SW 1271 (cell line): ENCODE measurements at regions not wholly inside any gene's neighbourhood (a gene's known extent, or its start where the extent isn't known, plus 50 kb on each side); places are given as distances from the start of the nearest gene placed in this dataset.
"Not testable (repeated sequence)": the region's sequence is repeated elsewhere in the genome, so short reads cannot be mapped to it uniquely, and the experiment has no call there.

Experiments used
- DNase-seq, 2 experiments: peaks; one replicate each; lab custom pipeline; 2025; lab: John Stamatoyannopoulos, UW

DNA sequence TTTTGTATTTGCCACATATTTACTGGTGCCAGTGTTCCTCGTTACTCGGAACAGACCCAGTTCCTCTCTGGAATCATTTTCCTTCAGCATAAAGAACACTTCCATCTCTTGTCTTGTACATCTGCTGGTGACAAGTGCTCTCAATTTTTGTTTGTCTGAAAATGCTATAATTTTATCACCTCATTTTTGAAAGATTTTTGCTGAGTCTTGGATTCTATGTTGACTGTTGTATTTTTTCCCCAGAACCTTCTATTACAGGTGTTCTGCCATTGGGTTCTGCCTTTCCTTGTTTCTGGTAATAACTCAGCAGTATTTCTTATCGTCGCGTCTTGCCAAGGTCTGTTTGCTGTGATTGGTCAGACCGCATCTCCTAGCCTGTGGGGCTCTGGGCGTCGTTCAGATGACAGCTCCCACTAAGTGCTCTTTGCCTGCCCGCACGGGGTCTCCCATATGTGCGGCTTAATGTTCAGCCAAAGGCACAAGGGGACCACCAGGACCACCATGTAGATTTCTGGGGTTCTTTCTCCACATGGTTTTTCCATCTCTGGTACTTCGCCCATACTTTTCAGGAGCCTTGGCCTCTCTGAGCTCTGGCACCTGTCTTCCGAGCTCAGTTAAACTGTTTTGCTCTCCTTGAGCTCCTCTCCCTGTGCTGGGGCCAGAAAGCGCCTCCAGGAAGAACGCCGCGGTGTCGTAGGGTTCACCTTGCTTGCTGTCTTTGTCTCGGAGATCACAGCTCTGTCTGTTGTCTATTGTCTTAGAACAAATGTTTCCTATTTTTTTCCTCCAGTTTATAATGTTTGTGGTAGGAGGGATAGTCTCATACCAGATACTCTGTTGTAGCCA is 80.0 kb downstream of the METRNL start:
- DNase-seq, result no peak

DNA sequence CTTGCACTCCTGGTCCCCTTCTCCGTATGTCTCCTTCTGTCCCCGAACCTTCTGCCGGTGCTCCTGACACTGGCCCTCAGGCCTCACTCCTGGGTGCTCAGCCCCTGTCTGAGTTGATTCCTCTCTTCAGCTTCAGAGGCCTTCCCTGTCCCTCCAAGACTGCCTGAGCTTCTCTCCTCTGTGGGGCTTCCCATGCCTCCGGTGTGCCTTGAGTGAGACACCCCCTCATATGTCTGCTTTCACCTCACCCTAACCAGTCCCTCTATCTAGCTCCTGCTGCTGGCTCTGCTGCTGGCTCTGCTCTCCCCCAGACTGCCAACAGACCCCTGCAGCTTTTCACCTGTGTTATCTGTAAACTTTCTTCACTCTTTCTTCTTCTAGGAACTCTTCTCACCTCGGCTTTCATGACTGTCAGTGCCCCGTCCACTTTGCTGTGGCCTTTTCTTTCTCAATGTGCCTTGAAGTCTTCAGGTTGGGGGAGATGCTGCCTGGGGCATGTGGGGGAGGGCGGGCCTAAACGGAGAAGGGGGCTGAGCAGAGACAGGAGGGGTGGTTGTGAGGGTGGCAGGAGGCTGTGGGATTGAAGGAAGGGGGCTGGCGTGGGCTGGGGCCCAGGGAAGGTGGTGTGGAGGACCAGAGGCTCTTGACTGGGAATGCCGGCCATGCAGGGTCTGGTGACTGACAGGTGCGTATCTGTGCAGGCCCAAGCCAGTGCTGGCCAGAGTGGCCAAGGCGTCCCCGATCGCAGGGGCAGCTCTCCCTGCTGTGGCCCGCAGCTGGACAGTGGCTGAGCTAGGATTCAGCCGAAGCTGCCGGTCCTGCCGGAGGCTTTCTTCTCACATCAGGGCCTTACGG is 81.3 kb downstream of the METRNL start:
- DNase-seq, result no peak

DNA sequence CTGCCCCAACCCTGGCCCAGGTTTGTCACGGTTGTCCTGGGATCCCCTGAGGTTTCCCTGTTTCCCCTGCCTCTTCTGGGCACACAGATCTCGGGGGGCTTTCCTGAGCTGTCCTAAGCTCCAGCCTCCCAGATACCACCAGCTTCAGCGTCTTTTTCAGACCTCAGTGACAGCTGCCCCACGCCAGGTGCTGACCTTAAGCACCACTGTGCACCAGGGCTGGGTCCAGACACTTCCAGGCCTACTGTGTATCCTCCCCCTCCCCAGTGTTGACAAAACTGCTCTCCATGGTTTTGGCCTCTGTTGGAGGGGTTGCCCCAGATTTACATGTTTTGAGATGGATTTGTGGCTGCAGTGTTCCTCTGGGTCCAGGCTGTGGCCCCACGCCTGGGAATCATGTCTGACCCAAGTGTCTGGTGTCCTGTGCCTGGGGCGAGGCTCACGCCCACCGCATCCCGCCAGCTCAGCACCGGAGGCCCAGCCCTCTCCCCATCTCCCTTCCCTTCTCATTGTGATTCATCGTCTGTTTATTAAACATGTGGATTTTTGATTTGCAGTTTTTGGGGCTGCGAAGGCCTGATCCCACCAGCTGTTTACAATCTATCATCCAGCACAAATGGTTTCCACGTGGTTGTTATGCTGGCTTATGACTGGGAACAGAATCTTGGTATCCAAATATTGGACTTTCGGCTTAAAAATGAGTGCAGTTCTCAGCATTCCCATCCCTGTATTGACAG is 82.1 kb downstream of the METRNL start:
- DNase-seq, result no peak

DNA sequence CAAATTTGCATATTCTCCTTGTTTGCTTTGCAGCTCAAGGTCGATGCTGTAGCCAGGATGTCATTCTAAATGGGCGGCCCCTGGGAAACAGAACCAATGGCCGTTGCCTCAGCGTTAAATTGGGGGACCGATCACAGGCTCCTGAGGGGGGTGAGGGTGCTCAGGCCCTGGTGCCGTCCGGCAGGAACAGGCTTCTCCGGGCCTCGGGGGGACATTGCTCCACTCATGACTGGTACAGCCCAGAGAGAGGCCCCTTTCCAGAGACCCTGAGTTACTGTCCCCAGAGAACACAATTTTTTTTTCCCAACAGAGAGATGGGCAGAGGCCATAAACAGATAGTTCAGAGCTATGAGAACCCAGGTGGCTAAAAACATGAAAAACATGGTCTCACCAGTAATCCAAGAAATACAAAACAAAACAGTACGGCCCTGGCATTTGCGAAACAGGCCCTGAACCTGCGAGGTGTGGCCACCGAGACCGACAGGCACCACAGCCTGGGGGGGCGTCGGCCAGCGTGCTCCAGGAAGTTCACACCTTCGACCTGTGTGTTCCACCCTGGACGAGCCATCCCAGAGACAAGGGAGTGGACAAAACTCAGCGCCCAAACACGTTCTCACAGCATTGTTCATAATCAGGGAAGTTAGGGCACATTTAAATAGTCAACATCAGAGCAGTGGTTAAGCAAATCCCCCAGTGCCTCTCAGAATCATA is 82.8 kb downstream of the METRNL start:
- DNase-seq, result no peak

DNA sequence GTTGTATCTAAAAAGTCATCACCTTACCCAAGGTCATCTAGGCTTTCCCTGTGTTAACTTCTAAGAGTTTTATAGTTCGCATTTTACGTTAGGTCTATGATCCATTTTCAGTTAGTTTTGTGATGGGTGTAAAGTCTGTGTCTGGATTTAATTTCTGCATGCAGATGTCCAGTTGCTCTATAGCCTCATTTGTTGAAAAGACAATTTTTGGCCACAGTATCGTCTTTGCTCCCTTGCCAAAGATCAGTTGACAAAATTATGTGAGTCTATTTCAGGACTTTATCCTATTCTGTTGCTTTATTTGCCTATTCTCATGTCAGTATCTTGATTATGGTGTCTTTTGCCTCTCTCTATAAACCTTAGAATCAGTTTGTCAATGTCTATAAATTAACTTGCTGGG is 85.1 kb downstream of the METRNL start:
- no peak for DNase-seq

GRCh38 chr17:83170571-83171260 is 91.3 kb downstream of the METRNL start:
- DNase-seq, result no peak

GRCh38 chr17:83171661-83172060 is 92.3 kb downstream of the METRNL start:
- no peak for DNase-seq

DNA sequence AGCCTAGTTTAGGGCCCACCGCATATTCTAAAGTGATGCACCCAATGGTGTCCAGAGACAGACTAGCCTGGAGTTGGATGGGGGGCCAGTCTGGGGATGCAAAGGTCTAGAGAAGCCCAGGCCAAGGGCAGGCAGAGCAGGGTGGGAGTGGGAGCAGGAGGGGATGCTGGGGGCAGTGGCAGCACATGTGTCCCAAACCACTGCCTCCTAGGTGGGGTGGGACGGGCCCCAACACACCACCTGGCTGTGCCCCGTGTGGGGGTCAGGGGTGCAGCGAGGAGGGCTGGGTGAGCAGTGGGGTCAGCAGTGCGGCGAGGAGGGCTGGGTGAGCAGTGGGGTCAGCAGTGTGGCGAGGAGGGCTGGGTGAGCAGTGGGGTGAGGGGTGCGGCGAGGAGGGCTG is 92.7 kb downstream of the METRNL start:
- DNase-seq, result not testable (repeated sequence)

DNA sequence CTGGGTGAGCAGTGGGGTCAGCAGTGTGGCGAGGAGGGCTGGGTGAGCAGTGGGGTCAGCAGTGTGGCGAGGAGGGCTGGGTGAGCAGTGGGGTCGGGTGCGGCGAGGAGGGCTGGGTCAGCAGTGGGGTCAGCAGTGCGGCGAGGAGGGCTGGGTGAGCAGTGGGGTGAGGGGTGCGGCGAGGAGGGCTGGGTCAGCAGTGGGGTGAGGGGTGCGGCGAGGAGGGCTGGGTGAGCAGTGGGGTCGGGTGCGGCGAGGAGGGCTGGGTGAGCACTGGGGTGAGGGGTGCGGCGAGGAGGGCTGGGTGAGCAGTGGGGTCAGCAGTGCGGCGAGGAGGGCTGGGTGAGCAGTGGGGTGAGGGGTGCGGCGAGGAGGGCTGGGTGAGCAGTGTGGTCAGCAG is 93.2 kb downstream of the METRNL start:
- not testable (repeated sequence) for DNase-seq

GRCh38 chr17:83173180-83173913 is 93.9 kb downstream of the METRNL start:
- DNase-seq, result not testable (repeated sequence)

DNA sequence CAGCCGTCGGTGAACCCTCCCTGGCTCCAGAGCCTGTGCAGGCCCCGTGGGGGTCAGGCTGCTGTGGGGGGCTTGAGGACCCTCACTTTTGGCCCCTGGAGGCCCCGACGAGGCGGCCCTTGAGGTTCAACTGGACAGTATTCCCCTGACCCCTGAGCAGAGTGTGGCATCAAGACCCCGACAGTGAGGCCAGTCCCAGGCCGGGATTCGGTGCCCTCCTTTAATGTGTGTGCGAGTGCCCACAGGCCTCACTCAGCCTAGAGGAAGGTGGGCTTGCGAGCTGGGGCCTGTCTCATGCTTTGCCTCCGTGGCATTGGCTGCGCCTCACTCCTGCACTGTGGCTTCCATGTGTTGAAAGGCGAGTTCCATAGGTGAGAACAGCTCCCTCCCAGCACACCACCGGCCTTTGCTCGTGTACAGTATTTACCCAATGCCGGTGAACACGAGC is 94.5 kb downstream of the METRNL start:
- DNase-seq, result no peak

DNA sequence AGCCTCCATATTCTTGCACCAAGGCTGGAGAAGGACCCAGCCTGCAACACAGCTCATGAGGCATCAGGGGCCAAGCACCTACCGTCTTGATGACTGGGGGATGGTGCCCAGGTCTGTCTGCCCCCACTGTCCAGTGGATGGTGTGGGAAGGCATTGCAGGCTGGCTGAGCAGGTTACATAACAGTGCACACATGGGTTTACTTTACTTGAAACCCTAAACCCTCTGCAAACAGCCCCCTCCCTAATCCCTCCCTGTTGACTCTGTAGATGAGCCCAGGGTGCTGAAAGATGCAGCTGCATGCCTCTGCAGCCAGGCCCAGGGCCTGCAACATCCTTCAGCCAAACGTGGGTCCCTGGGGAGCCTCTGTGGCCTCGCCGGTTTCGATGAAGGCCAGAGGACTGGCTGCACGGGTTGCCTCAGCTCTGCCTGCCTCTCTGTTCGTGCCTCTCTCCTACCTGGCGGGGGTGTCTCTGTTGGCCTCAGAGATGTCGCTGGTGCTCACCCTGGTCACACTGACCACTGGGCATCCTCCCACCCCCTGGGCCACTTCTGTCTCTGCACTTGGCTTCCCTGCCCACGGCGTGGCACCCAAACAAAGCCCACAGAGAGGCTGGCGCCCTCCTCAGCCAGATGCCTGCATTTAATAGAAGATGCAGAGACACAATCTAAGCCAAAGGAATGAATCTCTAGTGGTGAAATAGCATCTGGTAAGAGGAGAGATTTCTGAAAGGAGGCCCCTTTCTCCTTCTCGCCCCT is 95.1 kb downstream of the METRNL start:
- no peak for DNase-seq

- DNase-seq, result no peak
Observed at GRCh38 chr17:83175119-83175821, 95.9 kb downstream of the METRNL start.

DNA sequence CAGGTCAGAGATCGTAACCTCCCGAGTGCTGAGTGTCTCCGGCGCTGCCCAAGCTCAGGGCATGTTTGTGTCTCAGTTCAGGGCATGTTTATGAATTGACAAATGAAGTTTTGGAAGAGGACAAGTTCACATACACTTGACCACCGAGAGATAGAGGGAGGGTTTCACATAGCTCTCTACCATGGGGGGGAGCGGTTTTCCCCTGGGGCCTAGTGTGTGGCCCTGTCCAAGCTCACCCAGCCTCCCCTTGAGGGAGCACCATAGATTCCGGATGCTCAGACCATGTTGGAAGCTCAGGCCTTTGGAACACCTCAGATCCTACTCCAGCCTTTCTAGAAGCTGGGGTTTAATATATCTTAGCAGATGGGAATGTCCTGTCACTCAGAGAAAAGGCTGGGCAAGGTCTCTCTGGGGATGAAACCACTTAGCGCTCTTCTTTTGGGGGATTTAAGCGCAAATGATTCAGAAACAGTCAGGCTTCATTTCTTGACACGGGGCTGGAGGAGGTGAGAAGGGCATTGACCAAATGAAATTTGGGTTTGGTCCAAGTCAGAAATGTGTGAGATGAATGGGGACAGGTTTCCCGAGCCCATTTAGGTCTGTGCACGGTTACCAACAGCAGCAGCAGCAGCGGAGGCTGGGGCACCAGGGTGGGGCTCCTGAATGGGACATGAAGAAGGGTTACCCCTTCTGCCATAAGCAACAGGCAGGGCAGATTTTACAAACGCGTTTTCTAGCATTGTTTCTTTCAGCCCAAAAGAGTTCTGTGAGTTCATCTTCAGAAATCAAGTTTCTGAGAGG is 96.6 kb downstream of the METRNL start:
- DNase-seq, result no peak

DNA sequence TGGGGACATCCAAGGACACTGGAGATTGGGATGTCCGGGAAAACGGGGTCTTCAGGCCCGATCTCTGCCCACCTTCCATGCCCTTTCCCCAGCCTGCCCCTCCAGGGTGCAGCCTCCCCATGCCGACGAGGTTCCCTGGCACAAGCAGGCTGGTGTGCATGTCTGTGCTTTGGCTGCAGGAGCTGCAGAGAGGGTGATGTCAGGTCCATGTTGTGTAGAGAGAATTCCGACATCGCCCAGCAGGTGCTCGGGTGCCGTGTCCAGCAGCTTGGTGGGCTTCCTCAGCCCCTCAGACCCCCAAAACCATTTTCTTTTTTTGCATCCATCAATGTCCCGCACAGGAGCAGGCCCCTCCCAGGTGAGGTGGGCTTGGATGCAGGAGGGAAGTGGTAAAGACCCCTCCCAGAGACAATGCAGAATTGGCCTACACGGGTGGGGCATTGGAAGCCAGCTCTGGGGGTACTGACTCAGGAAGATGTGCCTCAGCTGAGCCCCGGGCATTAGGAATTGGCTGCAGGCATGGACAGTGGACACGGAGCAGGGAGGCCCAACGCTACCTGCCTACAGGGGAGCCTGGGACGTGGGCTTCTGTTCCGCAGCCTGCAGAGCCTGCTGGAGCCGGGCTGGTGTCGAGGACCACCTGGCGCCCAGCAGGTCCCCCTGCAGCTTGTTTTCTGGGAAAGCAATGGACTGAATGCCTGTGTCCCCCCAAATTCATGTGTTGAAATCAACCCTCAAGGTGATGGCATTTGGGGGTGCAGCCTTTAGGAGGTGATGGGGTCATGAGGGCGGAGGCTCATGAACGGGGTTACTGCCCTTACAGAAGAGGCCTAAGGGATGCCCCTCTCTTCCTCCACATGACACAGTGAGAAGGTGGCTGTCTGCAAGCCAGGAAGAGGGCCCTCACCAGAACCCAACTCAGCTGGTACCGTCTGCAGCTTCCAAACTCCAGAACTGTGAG is 97.5 kb downstream of the METRNL start:
- DNase-seq, result no peak

GRCh38 chr17:83177611-83178532 is 98.5 kb downstream of the METRNL start:
- no peak for DNase-seq
